Body of pancreas (tissue), 4 donors: ENCODE measurements at regions not wholly inside any gene's neighbourhood (a gene's known extent, or its start where the extent isn't known, plus 50 kb on each side); places are given as distances from the start of the nearest gene placed in this dataset.

Experiments
- ATAC-seq: fragments of 150-250 bp; one replicate; pipeline ENCODE4 v1.9.1; 2016
- DNase-seq, 4 donors: peaks; one replicate each; pipeline ENCODE4 v3.0.0-alpha.2; 2019
- H3K27ac ChIP-seq, 4 donors: fragments of 200-600 bp; sonication (generic); 1 replicate in 3 of 4; 2 replicates in 1 of 4; pipeline versions ENCODE4 v1.5.1 to v1.6.1; 2016 to 2019; ENCODE audit warnings: mild to moderate bottlenecking in 1 of 4, mixed read lengths in 1 of 4, moderate library complexity in 1 of 4
- H3K27me3 ChIP-seq, 2 donors: fragments of 200-600 bp; sonication (generic); one replicate each; pipeline ENCODE4 v1.6.0; 2016; ENCODE audit warnings: mild to moderate bottlenecking in 1 of 2
- H3K36me3 ChIP-seq, 2 donors: fragments of 200-600 bp; sonication (generic); replicated peaks in 1 of 2; 2 replicates each; pipeline ENCODE4 v1.5.1; 2016; ENCODE audit warnings: low read depth in 2 of 2; ENCODE audit not compliant: insufficient read depth in 1 of 2
- H3K4me1 ChIP-seq: fragments of 200-600 bp; sonication (generic); one replicate; pipeline ENCODE4 v1.6.0; 2016
- H3K4me3 ChIP-seq, 2 donors: fragments of 200-600 bp; sonication (generic); 1 replicate in 1 of 2; 2 replicates in 1 of 2; pipeline ENCODE4 v1.5.1; 2016 to 2019
- H3K9me3 ChIP-seq, 3 donors: fragments of 200-600 bp; sonication (generic); 1 replicate in 2 of 3; 2 replicates in 1 of 3; pipeline ENCODE4 v1.5.1; 2016
- CTCF ChIP-seq, 7 experiments: fragments of 450-650 bp in 4 of 7; fragments of 200-600 bp in 3 of 7; sonication (generic) in 3 of 7; IDR thresholded peaks; one replicate each; pipeline ENCODE4 v1.5.1; 2016 to 2019; ENCODE audit warnings: antibody characterized with exemption in 7 of 7
- POLR2A ChIP-seq, 3 donors: fragments of 450-650 bp; IDR thresholded peaks; one replicate each; pipeline ENCODE4 v1.6.1; 2016; ENCODE audit warnings: antibody characterized with exemption in 3 of 3, mild to moderate bottlenecking in 2 of 3
- WGBS, 2 donors: methylation state at CpG; one replicate each; pipeline ENCODE4 v1.1.5; 2017; 5-methylcytosine and 5-hydroxymethylcytosine counted together
- intact Hi-C: fragments of 100-400 bp; cut with DNase I; formaldehyde crosslinking; loops from one replicate; pipeline ENCODE4 v1.15.1; 2023

- H3K27me3 ChIP-seq, result no peaks in the 10 kb centered on the region
- ATAC-seq (no peak), DNase-seq (no peak)
- no peak for TF ChIP-seq POLR2A (IDR thresholded peaks at IDR 0.05)
- no peak for TF ChIP-seq CTCF (IDR thresholded peaks at IDR 0.05)
- intact Hi-C loops, result no loop called here
- H3K4me1 ChIP-seq, result no peaks in the 10 kb centered on the region
- no peak overlapping the region for H3K27ac ChIP-seq
- no peak overlapping the region for H3K4me3 ChIP-seq
- no peaks in the 10 kb centered on the region for H3K9me3 ChIP-seq
- no peaks in the 10 kb centered on the region for H3K36me3 ChIP-seq
- 66 to 73% methylated on average over 6 of the region's 6 CpGs for WGBS, 2 donors
Observed at GRCh38 chr5:74281166-74281565, 359.4 kb downstream of the ENC1 start.

GRCh38 chr5:74280306-74280705, 360.2 kb downstream of the ENC1 start:
- H3K27me3 ChIP-seq, result no peaks in the 10 kb centered on the region
- no peaks in the 10 kb centered on the region for H3K36me3 ChIP-seq
- WGBS, 2 donors, result 93 to 95% methylated on average over 1 of the region's 1 CpG
- no peaks in the 10 kb centered on the region for H3K9me3 ChIP-seq
- no peak for ATAC-seq
- no peak overlapping the region for H3K27ac ChIP-seq
- no peak for DNase-seq
- TF ChIP-seq POLR2A (IDR thresholded peaks at IDR 0.05) (no peak), CTCF (IDR thresholded peaks at IDR 0.05) (no peak)
- H3K4me1 ChIP-seq, result no peaks in the 10 kb centered on the region
- no peak overlapping the region for H3K4me3 ChIP-seq
- intact Hi-C loops, result no loop called here

- Histone ChIP-seq H3K27me3 (no peaks in the 10 kb centered on the region), H3K9me3 (no peaks in the 10 kb centered on the region), H3K4me1 (no peaks in the 10 kb centered on the region), H3K27ac (no peak overlapping the region), H3K4me3 (no peak overlapping the region), H3K36me3 (no peaks in the 10 kb centered on the region)
- intact Hi-C loops, result no loop called here
- no peak for TF ChIP-seq CTCF (IDR thresholded peaks at IDR 0.05)
- no peak for TF ChIP-seq POLR2A (IDR thresholded peaks at IDR 0.05)
- ATAC-seq (no peak), DNase-seq (no peak)
- 89 to 90% methylated on average over 1 of the region's 1 CpG for WGBS, 2 donors
Observed at GRCh38 chr5:74279244-74279643, 361.3 kb downstream of the ENC1 start.

- Histone ChIP-seq H3K4me1 (peaks cover 10% of the 10 kb centered on the region), H3K27ac (no peak overlapping the region), H3K4me3 (no peak overlapping the region), H3K9me3 (no peaks in the 10 kb centered on the region), H3K27me3 (no peaks in the 10 kb centered on the region), H3K36me3 (no peaks in the 10 kb centered on the region)
- 67 to 95% methylated on average over 3 of the region's 3 CpGs for WGBS, 2 donors
- intact Hi-C loops, result no loop called here
- TF ChIP-seq POLR2A (IDR thresholded peaks at IDR 0.05) (no peak), CTCF (IDR thresholded peaks at IDR 0.05) (no peak)
- ATAC-seq (no peak), DNase-seq (no peak)
Observed at GRCh38 chr5:74277418-74277817, 363.1 kb downstream of the ENC1 start.

GRCh38 chr5:74275171-74275992, 365.1 kb downstream of the ENC1 start:
- DNase-seq (no peak), ATAC-seq (peak; percentile 46)
- no peak overlapping the region for H3K27ac ChIP-seq
- H3K4me3 ChIP-seq, result no peak overlapping the region
- intact Hi-C loops, result no loop called here
- WGBS, 2 donors, result 81 to 84% methylated on average over 7 of the region's 7 CpGs
- H3K4me1 ChIP-seq, result peaks cover 14% of the 10 kb centered on the region
- no peaks in the 10 kb centered on the region for H3K27me3 ChIP-seq
- H3K9me3 ChIP-seq, result no peaks in the 10 kb centered on the region
- TF ChIP-seq POLR2A (IDR thresholded peaks at IDR 0.05) (no peak), CTCF (IDR thresholded peaks at IDR 0.05) (no peak)
- H3K36me3 ChIP-seq, result no peaks in the 10 kb centered on the region
